HG02852 (cell line): ENCODE measurements at regions not wholly inside any gene's neighbourhood (a gene's known extent, or its start where the extent isn't known, plus 50 kb on each side); places are given as distances from the start of the nearest gene placed in this dataset.
"Not testable (repeated sequence)": the region's sequence is repeated elsewhere in the genome, so short reads cannot be mapped to it uniquely, and the experiment has no call there.

Source experiments
- ATAC-seq: cut with Tn5 transposase; IDR thresholded peaks from one replicate; pipeline ENCODE4 v1.9.1; 2021; ENCODE audit warnings: mild to moderate bottlenecking, moderate library complexity; ENCODE audit not compliant: unreplicated experiment

DNA sequence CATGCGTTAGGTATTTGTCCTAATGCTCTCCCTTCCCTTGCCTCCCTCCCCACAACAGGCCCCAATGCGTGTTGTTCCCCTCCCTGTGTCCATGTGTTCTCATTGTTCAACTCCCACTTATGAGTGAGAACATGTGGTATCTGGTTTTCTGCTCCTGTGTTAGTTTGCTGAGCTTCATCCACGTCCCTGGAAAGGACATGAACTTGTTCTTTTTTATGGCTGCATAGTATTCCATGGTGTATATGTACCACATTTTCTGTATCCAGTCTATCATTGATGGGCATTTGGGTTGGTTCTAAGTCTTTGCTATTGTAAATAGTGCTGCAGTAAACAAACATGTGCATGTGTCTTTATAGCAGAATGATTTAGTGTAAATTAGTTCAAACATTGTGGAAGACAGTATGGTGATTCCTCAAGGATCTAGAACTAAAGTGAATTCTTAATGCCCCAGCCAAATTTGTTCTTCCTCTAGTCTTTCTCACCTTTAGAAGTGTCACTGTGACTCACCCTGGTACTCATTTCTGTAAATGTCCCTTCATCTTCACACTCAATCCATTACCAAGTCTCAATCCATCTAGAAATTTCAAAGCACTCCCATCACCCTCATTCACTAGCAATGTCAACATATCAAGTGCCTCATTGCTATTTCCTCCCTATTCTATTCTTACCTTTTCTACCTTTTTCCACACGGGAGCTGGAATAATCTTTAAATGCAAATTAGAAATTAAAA is 123.9 kb downstream of the MREG start:
- not testable (repeated sequence) for ATAC-seq

DNA sequence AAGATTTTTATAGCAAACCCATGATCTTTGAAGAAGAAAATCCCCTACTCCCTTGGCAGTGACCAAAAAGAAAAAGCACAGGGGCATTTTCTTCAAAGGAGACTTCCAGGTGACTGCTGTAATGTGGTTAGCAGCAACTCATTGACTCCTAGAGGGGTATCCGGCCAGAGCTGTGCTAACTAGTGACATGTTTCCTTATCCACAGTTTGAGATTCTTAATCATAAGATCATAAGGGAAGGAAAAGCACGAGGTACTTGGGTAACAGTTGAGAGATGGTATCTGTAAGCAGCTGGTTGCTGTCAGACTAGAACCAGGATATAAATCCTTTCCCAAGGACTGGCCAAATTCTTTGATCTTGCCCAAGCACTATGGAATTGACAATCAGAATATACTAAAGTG is 124.7 kb downstream of the MREG start:
- no peak for ATAC-seq

DNA sequence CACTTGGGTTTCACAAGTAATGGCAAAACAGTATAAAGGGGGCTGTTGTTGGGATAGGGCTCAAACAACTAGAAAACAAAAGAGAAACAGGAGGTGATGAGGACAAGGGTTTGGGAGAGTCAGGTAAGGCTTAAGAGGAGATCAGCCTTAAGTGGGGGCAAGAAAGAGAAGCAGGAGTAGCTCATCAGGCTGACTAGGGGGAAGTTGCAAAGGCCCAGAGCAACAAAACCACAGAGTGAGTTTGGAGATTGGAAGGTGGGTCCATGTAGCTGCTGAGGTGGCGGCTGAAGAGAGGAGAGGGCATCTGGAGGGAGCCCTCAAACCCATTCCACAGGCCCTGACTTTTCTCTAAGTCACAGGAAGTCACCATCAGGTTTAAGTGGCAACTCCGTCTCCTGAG is 126.0 kb downstream of the MREG start:
- ATAC-seq = no peak

DNA sequence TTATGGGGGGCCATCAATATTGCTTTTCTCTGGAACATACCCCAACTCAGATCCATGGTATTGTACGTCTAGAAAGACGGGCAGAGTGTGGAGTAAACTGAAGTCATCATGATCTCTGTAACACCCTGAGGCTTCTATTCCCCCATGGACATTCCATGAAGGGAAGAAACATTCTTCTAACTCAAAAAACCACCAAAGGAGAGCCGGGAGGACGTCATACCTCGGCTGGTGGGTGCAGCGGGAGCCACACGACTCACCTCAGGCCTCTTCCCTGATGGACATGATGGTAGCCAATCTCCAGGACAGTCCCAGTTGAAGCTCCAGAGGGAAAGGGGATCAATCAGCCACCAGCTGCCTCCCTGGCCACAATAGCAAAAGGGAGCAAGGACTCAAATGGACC is 127.3 kb downstream of the MREG start:
- no peak for ATAC-seq

DNA sequence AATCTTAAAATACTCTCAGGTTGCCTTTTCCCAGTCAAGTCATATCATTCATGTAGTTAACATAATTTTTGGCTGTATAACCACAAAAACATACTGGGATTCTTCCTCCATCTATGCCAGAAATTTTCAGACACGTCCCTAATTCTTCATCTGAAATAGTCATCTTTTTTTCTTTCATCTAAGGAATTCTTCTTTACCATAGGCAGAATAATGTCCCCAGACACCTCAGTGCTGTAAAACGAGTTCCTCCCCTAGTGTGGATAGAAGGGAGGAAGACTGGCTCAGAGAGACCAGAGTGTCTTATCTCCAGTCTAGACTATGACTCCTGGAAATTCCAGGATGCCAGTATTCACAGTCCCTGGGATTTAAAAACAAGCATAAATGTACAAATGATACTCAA is 127.8 kb downstream of the MREG start:
- ATAC-seq = no peak

DNA sequence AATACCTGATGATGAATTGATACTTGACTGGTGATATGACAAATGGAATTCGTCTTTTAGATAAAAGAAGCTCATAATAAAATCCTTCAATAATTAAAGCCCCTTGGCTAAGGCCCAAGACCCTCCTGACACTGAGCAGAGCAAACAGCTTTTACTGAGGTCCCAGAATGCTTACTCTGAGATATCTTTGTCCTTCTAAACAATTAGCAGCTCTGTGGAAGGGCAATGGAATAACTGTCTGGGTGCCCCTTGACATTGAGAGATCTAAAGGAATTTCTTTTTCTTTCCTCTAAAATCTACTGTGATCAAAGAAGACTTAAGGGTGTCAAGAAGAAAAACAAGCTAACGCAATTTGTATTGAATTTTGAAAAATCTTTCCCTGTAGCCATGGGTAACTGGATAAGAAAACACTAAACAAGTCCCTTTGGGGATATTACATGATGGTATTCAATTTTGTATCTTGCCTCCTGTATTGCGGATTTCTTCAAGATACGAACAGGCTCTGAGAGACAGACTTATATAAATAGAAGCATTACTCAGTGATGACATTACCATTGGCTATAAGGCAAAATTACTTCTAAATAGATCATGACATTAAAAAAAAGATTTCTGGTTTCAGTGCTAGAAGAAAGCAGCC is 128.8 kb downstream of the MREG start:
- ATAC-seq = no peak

DNA sequence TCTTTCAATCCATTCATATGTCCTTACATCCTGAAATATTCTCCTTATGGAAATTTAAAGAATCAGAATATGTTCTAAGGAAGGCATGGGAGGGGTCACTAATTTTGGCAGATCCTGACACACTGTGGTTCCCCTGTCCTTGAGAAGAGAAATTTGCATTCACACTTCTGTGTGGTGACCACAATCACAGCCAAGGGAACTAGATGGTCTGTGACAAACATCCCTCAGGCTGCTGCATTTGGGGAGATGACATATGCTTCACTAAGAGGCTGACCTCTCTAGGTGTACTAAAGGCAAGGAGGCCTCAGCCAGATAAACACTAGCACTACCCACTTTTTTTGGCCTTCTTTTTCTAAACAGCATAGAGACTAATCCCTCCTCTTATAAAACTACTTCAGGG is 129.6 kb downstream of the MREG start:
- ATAC-seq = peak; percentile 73

DNA sequence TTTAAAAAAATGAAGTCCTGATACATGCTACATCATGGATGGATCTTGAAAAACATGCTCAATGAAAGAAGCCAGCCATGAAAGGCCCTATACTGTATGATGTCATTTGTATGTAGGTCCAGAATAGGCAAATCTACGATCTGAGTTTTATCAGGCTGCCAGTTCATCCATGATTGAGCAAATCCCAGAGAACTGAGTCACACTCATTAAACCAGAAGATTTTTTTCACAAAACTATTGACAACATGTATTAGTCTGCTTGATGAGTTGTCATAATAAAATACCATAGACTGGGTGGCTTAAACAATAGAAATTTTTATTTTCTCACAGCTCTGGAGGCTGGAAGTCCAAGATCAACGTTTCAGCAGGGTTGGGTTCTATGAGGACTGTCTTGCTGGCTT is 130.7 kb downstream of the MREG start:
- ATAC-seq = no peak

DNA sequence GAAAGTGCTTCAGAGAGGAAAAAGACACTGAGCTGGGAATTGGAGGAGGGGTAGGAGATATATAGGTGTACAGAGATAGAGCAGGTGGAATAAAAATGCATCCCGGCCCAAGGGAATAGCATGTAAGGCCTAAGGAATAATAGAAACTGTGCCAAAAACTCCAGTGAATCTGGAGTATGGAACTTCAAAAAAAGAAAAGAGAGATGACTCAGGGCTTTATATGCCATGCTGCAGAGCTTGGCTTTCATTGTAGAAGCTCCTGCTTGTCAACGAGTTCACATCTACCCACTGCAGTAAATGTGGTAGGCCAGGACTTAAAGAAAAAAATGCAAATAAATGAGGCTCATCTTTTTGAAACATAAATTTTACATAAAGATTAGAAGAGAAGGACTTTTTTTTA is 131.8 kb downstream of the MREG start:
- no peak for ATAC-seq

DNA sequence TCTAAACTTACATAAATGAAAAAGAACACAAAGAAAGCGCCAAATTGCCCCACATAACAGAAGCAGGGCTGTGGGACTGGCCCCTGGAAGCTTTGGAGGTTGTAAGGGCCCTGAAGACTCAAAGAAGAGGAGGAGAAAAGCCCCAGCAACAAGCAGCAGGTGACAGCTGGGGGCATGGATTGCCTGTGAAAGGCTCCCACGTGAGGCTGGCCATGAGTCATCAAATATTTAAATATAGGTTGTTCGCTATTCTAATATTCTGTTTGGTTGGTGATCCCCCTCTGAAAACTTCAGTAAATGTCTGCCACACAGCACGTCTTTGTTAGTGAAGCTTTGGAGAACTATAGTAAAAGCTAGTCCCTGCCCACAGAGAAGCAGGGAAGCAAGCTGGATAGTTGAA is 132.4 kb downstream of the MREG start:
- peak; percentile 65 for ATAC-seq

DNA sequence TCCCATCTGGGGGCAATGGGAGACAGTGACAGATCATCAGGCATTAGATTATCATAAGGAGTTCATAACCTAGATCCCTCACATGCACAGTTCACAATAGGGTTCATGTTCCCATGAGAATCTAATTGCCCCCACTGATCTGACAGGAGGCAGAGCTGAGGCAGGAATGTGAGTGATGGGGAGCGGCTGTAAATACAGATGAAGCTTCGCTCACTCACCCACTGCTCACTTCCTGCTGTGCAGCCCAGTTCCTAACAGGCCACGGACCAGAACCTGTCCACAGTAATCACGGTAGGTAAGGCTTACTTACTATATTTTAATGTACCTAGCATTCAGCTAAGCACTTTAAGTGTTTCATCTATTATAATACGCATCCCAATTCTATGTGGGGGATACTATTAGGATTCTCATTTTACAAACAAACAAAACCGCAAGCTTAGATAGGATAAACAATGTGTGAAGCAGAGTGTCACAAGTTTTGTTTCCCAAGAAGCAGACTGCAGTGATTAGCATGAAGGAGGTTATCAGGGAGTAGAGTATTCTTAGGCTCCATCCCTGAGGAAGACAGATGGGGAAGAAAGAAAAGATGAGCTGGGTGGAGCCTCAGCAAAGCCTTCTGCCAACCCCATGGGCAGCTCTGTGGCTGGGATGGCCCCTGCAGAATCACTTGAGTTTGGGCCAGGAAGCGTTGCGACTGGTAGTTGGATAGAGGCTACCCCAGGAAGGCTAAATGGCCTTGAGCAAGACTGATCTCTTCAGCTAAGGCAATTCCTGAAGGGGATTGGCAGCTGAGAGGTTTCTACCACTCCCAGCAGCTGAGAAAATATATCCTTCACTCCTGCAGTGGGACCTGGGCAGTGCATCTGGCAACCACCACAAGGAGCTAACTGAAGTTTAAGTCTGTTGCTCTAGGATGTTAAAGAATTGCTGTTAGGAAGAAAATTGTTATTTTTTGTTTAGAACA is 133.1 kb downstream of the MREG start:
- ATAC-seq = no peak

DNA sequence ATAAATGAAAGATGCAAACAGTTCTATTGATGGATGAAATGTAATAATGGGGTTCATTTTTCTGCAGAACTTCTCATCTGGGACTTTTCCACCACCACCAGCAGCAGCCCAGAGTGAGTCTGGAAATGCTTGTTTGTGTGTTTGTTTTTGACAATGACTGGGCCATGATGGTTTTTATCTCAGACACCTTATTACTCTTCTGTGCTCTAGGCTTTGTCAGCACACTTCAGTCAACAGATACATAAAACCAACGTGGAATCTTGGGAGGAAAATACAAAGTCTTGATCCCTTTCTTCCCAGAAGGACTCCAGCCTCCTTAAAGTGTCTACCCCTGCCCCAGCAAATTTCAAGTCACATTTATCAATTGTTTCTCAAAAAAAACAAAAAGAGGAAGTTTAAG is 134.0 kb downstream of the MREG start:
- ATAC-seq = no peak

DNA sequence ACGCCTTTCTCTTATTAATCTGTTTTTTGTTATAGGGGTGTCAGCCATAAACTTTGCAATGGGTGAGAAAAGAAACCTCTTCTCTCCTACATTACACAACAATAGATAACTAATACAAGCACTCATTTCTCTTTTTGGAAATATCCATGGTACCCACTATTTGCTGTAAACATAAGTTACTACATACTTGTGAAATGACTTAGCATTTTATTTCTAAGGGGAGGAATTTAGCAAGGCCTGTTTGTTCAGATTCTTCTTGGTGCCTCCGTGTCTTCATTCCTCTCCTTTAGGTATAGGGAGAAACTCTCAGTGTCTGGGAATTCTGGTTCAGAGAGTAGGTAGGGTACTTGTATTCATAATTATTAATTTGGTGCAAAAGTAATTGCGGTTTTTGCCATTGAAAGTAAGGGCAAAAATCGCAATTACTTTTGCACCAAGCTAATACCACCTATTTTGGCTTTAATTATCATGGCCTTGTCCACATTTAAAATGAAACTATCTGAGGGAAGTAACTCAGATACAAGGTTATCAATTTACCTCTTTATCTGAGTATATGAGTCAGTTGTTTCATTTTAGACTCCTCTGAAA is 134.8 kb downstream of the MREG start:
- ATAC-seq = no peak

DNA sequence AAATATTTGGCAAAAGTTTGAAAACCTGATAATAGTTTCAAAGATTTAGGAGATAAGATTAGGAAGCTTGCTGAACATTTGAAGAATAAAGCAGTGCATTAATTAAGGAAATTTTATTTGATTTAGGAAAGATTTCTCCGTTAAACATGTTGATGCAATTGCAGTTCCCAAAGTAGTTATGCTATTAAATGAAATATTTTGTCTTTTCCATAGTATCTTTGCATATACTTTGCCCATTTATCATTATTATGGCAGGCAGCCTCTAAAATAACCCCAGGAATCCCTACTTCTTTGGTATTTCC is 136.5 kb downstream of the MREG start:
- ATAC-seq = no peak

DNA sequence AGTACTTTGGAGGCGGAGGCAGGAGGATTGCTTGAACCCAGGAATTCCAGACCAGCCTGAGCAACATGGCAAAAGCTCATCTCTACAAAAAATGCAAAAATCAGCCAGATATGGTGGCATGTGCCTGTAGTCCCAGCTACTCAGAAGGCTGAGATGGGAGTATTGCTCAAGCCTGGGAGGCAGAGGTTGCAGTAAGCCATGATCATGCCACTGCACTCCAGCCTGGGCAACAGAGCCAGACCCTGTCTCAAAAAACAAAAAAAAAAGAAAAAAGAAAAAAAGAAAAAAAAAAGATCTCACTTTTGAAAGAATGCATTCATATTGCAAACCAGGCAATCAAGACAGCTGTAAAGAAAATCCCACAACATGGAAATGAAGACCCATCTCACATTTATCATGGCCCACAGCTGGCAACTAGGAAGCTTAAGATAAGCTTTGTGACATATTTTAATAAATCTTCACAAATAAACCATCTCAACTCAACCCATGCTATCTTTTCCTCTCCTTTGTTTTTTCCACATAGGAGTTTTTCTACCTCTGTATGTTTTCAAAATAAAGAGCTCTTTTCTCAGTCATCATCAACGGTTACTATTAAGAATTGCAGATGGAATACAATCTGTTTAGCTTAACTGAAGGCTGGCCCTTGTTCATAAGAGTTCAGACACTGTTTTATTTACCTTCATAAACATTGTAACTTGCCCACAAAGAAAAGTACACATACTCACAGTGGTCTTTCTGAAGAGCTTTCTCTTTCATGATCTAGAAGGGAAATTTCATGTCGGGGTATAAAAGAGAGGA is 137.0 kb downstream of the MREG start:
- no peak for ATAC-seq

DNA sequence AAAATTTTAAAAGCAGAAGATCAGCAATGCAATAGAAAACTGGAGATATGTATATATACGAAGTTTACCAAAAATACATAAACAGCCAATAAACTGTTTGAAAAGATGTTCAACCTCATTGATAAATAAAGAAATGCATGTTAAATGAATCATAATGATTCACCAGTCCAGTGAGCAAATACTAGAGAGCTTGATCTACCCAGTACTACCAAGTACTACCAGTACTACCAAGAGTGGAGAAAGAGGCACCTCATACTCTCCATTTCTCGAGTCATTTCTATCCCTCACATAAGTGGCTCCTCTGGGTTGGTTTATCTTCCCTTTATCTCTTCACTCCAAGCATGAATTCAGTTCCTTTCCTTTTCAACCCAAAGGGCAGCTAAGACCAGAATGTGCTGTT is 138.9 kb downstream of the MREG start:
- ATAC-seq = no peak

DNA sequence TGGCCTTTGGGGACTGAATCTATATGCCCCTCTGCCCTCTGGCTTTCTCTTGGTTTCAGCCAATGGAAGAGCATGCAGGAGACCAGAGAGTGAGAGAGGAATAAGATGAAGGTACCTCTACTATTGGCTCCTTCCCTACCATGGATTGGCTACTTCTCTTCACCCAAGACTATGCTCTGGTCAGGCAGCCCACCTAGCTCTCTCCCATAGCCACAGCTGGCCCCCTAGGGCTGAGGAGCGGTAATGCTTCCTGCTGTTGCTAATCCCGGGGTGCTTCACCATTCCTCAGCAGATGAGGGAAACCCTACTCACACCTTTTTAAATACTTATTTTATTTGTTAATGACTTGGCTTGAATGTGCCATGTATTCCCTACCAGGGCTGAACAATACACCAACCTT is 142.4 kb downstream of the MREG start:
- no peak for ATAC-seq

DNA sequence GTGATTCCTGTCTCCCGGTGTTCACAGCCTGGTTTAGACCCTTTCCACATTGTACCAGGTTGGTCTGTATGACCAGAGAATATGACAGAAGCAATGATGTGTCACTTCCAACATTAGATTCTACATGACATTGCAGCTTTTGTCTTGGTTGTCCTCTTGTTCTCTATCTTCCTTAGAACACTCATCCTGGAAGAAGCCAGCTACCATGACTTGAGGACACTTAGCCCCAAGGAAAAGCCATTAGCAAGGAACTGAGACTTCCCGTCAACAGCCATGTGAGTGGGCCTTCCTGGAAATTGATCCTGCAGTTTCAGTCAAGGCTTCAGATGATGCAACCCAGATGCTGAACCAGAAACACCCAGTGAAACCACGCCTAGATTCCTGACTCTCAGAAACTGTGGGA is 143.3 kb downstream of the MREG start:
- no peak for ATAC-seq

DNA sequence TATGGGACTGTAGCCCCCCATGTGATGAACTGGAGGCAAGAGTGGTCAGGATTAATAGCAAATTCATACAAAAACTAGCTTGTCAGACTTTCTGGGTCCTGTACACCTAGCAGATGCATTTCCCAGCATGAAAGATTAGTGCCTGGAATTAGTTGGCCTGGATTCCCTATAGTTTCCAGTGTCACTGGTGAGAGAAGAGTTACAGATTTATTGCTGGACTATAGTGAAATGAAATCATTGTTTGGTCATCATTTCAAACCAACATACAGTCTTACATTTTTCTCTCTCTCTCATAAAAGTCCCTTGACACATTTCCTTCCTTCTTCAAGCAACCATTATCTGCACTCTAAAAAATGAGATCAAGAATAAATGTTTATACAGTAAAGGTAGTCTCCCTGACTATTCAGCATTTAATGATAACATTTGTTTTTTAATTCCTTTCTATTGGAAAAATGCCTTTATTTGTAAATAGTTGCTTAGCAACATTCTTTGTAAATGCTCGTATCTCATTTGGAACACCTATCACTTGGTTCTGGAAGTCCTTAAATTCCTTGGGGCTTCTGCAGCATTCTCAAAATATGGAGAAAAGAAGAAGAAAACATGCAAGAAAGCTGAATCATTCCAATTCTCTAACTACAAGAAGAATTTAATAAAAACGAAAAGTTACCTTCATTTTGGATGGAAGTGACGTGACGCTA is 144.4 kb downstream of the MREG start:
- ATAC-seq = no peak

DNA sequence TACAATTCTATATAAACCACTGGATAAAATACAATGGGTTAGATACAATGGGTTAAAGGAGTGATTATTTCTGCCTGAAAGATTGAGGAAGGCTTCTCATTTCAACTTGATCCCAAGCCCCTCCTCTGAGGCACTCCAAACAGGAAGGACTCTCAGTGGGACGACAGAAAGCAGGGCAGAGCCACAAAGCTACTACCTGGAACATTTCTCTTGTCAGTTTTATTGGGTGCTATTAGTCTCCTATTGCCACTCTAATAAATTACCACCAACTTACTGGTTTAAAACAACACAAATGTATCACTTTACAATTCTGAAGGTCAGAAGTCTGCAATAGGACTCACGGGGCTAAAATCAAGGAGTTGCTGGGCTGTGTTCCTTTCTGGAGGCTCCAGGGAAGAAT is 146.7 kb downstream of the MREG start:
- no peak for ATAC-seq
